ENCODE measurements at regions not wholly inside any gene's neighbourhood (a gene's known extent, or its start where the extent isn't known, plus 50 kb on each side); places are given as distances from the start of the nearest gene placed in this dataset.

GRCh38 chr12:83864054-83864453, 1048.5 kb downstream of the SLC6A15 start:
- H3K4me1 ChIP-seq (ENCODE audit: insufficient read depth, poor library complexity, severe bottlenecking), result no peaks in the 10 kb centered on the region
- no peaks in the 10 kb centered on the region for H3K27me3 ChIP-seq (ENCODE audit: insufficient read depth, poor library complexity, severe bottlenecking)
- TF ChIP-seq, protein P1, sequence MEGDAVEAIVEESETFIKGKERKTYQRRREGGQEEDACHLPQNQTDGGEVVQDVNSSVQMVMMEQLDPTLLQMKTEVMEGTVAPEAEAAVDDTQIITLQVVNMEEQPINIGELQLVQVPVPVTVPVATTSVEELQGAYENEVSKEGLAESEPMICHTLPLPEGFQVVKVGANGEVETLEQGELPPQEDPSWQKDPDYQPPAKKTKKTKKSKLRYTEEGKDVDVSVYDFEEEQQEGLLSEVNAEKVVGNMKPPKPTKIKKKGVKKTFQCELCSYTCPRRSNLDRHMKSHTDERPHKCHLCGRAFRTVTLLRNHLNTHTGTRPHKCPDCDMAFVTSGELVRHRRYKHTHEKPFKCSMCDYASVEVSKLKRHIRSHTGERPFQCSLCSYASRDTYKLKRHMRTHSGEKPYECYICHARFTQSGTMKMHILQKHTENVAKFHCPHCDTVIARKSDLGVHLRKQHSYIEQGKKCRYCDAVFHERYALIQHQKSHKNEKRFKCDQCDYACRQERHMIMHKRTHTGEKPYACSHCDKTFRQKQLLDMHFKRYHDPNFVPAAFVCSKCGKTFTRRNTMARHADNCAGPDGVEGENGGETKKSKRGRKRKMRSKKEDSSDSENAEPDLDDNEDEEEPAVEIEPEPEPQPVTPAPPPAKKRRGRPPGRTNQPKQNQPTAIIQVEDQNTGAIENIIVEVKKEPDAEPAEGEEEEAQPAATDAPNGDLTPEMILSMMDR (IDR thresholded peaks at IDR 0.05; ENCODE audit: poor library complexity, severe bottlenecking), result no peak
- no peak overlapping the region for H3K4me3 ChIP-seq (ENCODE audit: severe bottlenecking)
- no peak overlapping the region for H3K27ac ChIP-seq (ENCODE audit: poor library complexity, severe bottlenecking)
- no peaks in the 10 kb centered on the region for H3K9me3 ChIP-seq (ENCODE audit: severe bottlenecking)
- ATAC-seq (ENCODE audit: low read depth), result no peak
- H3K36me3 ChIP-seq (ENCODE audit: low read depth), result no peaks in the 10 kb centered on the region
- DNase-seq (ENCODE audit: low spot score), result no peak

DNA sequence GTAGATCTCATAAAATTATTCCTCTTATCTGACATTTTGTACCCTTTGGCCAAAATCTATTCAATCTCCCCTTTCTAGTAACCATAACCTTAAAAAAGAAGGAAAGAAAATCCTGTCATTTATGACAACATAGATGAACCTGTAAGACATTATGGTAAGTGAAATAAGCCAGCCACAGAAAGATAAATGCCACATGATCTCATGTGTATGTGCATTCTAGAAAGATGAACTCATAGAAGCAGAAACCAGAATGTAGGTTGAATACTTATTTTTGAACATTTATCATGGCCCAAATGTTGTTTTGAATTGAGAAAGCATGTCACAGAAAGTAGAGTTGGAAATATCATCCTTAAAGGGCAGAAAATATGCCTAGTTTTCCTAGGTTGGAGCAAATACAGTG, 1053.6 kb downstream of the SLC6A15 start:
- no peaks in the 10 kb centered on the region for H3K27me3 ChIP-seq (ENCODE audit: insufficient read depth, poor library complexity, severe bottlenecking)
- no peak overlapping the region for H3K4me3 ChIP-seq (ENCODE audit: severe bottlenecking)
- no peaks in the 10 kb centered on the region for H3K4me1 ChIP-seq (ENCODE audit: insufficient read depth, poor library complexity, severe bottlenecking)
- ATAC-seq (ENCODE audit: low read depth) (no peak), DNase-seq (ENCODE audit: low spot score) (no peak)
- H3K9me3 ChIP-seq (ENCODE audit: severe bottlenecking), result no peaks in the 10 kb centered on the region
- no peaks in the 10 kb centered on the region for H3K36me3 ChIP-seq (ENCODE audit: low read depth)
- TF ChIP-seq, protein P1 (IDR thresholded peaks at IDR 0.05; ENCODE audit: poor library complexity, severe bottlenecking), result no peak
- no peak overlapping the region for H3K27ac ChIP-seq (ENCODE audit: poor library complexity, severe bottlenecking)

DNA sequence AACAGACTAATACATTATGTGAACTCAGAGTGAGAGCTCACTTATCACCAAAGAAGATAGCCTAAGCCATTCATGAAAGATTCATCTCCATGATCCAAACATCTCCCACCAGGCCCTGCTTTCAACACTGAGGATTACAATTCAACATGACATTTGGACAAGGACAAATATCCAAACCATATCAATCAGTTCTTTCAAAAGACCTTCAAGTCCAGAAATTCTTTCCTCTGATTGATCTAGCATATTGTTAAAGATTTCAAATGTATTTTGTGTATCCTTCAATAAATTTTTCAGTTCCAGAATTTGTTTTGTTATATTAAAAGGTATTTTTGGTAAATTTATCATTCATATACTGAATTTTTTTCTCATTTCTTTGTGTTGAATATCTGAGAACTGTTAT, 1055.8 kb downstream of the SLC6A15 start:
- DNase-seq (ENCODE audit: low spot score), result no peak
- ATAC-seq (ENCODE audit: low read depth), result no peak
- TF ChIP-seq, protein P1 (IDR thresholded peaks at IDR 0.05; ENCODE audit: poor library complexity, severe bottlenecking), result no peak
- H3K4me3 ChIP-seq (ENCODE audit: severe bottlenecking), result no peak overlapping the region
- no peaks in the 10 kb centered on the region for H3K27me3 ChIP-seq (ENCODE audit: insufficient read depth, poor library complexity, severe bottlenecking)
- H3K36me3 ChIP-seq (ENCODE audit: low read depth), result no peaks in the 10 kb centered on the region
- H3K27ac ChIP-seq (ENCODE audit: poor library complexity, severe bottlenecking), result no peak overlapping the region
- no peaks in the 10 kb centered on the region for H3K9me3 ChIP-seq (ENCODE audit: severe bottlenecking)
- H3K4me1 ChIP-seq (ENCODE audit: insufficient read depth, poor library complexity, severe bottlenecking), result no peaks in the 10 kb centered on the region

DNA sequence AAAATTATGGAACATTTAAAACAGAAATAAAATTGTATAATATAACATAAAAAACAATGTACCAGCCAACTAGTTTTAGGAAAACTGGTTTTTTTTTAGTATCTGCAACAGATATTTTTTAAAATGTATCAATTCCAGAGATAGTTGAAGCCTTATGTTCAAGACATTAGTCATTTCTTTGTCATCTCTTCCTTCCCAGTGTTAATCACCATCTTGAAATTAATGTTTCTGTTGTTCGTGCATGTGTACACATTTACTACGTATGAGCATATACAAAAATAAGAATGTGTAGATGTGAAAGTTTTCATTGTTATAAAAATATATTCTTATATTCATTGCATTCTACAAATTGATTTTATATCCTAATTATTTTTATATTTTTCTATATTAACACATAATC, 1062.1 kb downstream of the SLC6A15 start:
- Histone ChIP-seq H3K36me3 (ENCODE audit: low read depth) (no peaks in the 10 kb centered on the region), H3K4me1 (ENCODE audit: insufficient read depth, poor library complexity, severe bottlenecking) (no peaks in the 10 kb centered on the region), H3K27ac (ENCODE audit: poor library complexity, severe bottlenecking) (no peak overlapping the region), H3K4me3 (ENCODE audit: severe bottlenecking) (no peak overlapping the region), H3K9me3 (ENCODE audit: severe bottlenecking) (no peaks in the 10 kb centered on the region), H3K27me3 (ENCODE audit: insufficient read depth, poor library complexity, severe bottlenecking) (no peaks in the 10 kb centered on the region)
- DNase-seq (ENCODE audit: low spot score) (no peak), ATAC-seq (ENCODE audit: low read depth) (no peak)
- TF ChIP-seq, protein P1 (IDR thresholded peaks at IDR 0.05; ENCODE audit: poor library complexity, severe bottlenecking), result no peak

DNA sequence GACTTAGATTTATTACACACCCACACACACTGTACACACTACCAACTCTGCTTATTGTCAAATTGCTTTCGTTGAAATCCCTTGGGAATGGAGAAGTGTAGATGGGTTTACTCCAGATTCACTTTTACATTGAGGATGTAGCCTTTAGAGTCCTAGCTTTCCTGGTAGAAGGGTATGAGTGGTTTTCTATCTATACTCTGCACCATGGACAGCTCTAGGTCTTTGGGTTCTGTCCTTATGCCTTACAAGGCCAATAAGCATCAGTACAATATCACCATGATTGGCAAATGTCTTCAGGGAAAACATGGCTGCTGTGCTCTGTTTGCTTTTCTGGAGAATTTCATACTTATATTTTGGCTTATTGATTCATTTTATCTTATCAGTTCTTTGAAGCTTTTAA, 1063.9 kb downstream of the SLC6A15 start:
- ATAC-seq (ENCODE audit: low read depth) (no peak), DNase-seq (ENCODE audit: low spot score) (no peak)
- Histone ChIP-seq H3K27ac (ENCODE audit: poor library complexity, severe bottlenecking) (no peak overlapping the region), H3K4me1 (ENCODE audit: insufficient read depth, poor library complexity, severe bottlenecking) (no peaks in the 10 kb centered on the region), H3K27me3 (ENCODE audit: insufficient read depth, poor library complexity, severe bottlenecking) (no peaks in the 10 kb centered on the region), H3K4me3 (ENCODE audit: severe bottlenecking) (no peak overlapping the region), H3K36me3 (ENCODE audit: low read depth) (no peaks in the 10 kb centered on the region), H3K9me3 (ENCODE audit: severe bottlenecking) (no peaks in the 10 kb centered on the region)
- TF ChIP-seq, protein P1 (IDR thresholded peaks at IDR 0.05; ENCODE audit: poor library complexity, severe bottlenecking), result no peak
